ENCODE measurements at regions not wholly inside any gene's neighbourhood (a gene's known extent, or its start where the extent isn't known, plus 50 kb on each side); places are given as distances from the start of the nearest gene placed in this dataset.

- no peak overlapping the region for H3K4me3 ChIP-seq (ENCODE audit: control insufficient read depth, low read depth, low read length)
- TF ChIP-seq CTCF (IDR thresholded peaks at IDR 0.05; ENCODE audit: control insufficient read depth, insufficient read depth, low read depth, low read length, missing control alignments), result no peak
- DNase-seq (ENCODE audit: low read depth), result no peak
These were observed 168.3 kb upstream of the SP8 start for GRCh38 chr7:20954711-20955619.

GRCh38 chr7:20958572-20958971 is 171.9 kb upstream of the SP8 start:
- no peak for TF ChIP-seq CTCF (IDR thresholded peaks at IDR 0.05; ENCODE audit: control insufficient read depth, insufficient read depth, low read depth, low read length, missing control alignments)
- DNase-seq (ENCODE audit: low read depth), result no peak
- H3K4me3 ChIP-seq (ENCODE audit: control insufficient read depth, low read depth, low read length), result no peak overlapping the region

DNA sequence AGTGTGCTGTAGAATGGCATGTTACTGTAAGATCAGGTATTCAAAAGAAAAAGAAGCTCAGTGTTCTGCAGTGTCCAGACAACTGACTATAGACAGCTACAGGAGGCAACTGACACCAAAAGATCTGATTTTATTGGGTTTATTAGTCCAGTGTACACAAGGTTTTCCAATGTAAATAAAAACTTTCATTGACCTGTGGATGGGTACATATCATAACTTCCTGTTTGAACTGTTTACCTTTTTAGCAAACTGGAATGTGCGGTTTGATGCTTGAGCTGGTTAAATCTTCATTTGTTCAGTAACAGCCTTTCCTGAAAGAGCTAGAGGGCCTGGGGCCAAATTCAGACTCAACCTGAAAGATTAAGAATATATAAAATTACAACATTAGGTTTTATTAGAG is 172.6 kb upstream of the SP8 start:
- H3K4me3 ChIP-seq (ENCODE audit: control insufficient read depth, low read depth, low read length), result no peak overlapping the region
- no peak for TF ChIP-seq CTCF (IDR thresholded peaks at IDR 0.05; ENCODE audit: control insufficient read depth, insufficient read depth, low read depth, low read length, missing control alignments)
- DNase-seq (ENCODE audit: low read depth), result no peak

- no peak for DNase-seq (ENCODE audit: low read depth)
These were observed 177.0 kb upstream of the SP8 start for GRCh38 chr7:20963556-20964280.

GRCh38 chr7:20964281-20964918 is 177.7 kb upstream of the SP8 start:
- TF ChIP-seq CTCF (IDR thresholded peaks at IDR 0.05; ENCODE audit: control insufficient read depth, insufficient read depth, low read depth, low read length, missing control alignments), result no peak
- DNase-seq (ENCODE audit: low read depth), result no peak
- no peak overlapping the region for H3K4me3 ChIP-seq (ENCODE audit: control insufficient read depth, low read depth, low read length)

More at GRCh38 chr7:20963556-20964280, 177.0 kb upstream of the SP8 start:
- TF ChIP-seq CTCF (IDR thresholded peaks at IDR 0.05; ENCODE audit: control insufficient read depth, insufficient read depth, low read depth, low read length, missing control alignments), result no peak
- H3K4me3 ChIP-seq (ENCODE audit: control insufficient read depth, low read depth, low read length), result no peak overlapping the region

- DNase-seq (ENCODE audit: low read depth), result no peak
- TF ChIP-seq CTCF (IDR thresholded peaks at IDR 0.05; ENCODE audit: control insufficient read depth, insufficient read depth, low read depth, low read length, missing control alignments), result no peak
- H3K4me3 ChIP-seq (ENCODE audit: control insufficient read depth, low read depth, low read length), result no peak overlapping the region
These were observed 184.5 kb upstream of the SP8 start for GRCh38 chr7:20971219-20971618.
